Activated T-cell treated with anti-CD3 and anti-CD28 coated beads for 24 hours (primary cell): ENCODE measurements at regions not wholly inside any gene's neighbourhood (a gene's known extent, or its start where the extent isn't known, plus 50 kb on each side); places are given as distances from the start of the nearest gene placed in this dataset.
"Not testable (repeated sequence)": the region's sequence is repeated elsewhere in the genome, so short reads cannot be mapped to it uniquely, and the experiment has no call there.

Experiments used
- DNase-seq: peaks from one replicate; pipeline ENCODE4 v3.0.0-alpha.2; 2020; ENCODE audit warnings: low read depth

GRCh38 chr15:66635817-66636216, 66.2 kb upstream of the SMAD6 start:
- no peak for DNase-seq

DNA sequence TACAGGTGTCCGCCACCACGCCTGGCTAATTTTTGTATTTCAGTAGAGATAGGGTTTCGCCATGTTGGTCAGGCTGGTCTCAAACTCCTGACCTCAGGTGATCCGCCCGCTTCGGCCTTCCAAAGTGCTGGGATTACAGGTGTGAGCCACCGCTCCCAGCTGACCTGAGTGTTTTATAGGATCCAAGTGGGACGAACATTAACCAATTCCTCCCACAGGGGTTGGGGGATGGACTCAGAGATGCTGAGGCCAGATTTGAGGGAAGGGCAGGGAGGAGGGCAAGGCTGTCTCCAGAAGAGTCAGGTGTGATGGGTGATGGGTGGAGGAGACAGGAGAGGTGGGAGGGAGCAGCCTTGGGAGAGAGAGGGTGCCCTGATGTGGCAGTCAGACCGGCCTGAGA, 65.0 kb upstream of the SMAD6 start:
- DNase-seq, result not testable (repeated sequence)

- DNase-seq, result no peak
These were observed 63.7 kb upstream of the SMAD6 start for GRCh38 chr15:66638377-66638776.

GRCh38 chr15:66641485-66642315, 60.3 kb upstream of the SMAD6 start:
- no peak for DNase-seq

DNA sequence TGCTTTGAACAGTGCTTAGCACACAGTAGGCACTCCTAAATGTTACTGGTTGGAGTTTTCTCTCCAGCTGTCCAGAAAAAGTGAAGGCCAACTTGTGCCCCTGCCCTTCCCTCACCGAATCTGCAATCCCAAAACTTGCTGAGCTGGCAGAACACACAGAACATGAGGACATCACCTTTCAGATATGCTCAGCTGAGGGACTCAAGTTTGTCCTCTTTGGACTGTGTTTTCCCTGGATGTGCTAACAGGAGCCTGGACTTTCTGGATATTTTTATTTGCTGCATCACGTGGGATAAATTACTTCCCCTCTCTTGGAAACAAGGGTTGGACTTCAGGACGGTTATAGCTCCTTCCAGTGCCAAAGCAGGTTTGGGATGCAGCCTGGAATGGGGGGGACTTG, 59.5 kb upstream of the SMAD6 start:
- DNase-seq, result no peak

DNA sequence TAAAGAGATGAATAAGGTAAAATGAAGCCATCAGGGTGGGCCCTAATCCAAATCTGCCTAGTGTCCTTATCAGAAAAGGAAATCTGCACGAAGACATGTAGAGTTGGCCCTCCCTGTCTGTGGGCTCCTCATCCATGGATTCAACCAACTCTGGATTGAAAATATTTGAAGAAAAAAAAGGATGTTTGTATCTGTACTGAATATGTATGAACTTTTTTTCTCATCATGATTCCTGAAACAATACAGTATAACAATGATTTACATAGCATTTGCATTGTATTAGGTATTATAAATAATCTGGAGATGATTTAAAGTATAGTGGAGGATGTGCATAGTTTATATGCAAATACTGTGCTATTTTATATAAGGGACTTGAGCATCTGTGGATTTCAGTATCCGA, 59.0 kb upstream of the SMAD6 start:
- no peak for DNase-seq

- DNase-seq, result no peak
These were observed 57.8 kb upstream of the SMAD6 start for GRCh38 chr15:66644000-66644787.

- DNase-seq, result no peak
These were observed 57.2 kb upstream of the SMAD6 start for GRCh38 chr15:66644869-66645268.

DNA sequence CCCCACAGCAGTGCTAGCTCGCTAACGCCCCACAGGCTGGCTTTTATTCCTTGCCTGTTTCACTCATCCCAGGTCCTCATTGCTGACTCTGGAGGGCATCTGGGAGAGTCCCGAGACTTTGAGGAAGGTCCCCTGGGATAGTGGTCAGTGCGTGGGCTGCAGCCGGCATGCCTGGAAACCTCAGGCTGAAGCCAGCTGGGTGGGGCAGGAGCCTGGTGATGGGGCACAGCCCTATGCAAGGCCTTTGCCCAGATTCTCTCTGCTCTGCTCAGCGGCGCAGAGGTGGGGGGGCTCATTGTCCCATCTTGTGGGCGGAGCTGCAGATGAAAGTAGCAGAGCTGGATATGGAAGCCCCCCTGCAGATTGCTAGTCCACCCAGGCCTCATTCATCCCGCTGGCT, 55.7 kb upstream of the SMAD6 start:
- DNase-seq, result no peak

- no peak for DNase-seq
These were observed 55.2 kb upstream of the SMAD6 start for GRCh38 chr15:66646799-66647198.

DNA sequence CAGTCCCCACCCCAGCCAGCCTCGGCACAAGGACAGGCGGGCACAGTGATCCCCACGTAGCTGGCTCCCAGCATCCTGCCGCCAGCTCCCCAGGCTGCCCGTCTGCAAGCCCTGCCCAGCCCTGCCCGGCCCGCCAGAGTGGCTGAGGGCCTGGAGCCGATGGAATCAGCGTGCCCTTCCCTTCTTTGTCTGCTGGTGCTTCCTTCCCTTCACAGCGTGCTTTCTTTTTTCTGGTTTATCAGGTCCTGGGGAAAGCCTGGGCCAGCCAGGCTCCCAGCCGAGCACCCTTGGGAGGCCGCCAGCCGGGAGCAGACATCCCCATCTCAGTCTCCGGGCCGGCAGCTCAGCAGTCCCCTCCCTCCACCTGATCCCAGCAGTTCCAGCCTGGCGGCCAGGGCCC, 54.7 kb upstream of the SMAD6 start:
- no peak for DNase-seq

GRCh38 chr15:66648588-66648987, 53.4 kb upstream of the SMAD6 start:
- DNase-seq, result no peak

DNA sequence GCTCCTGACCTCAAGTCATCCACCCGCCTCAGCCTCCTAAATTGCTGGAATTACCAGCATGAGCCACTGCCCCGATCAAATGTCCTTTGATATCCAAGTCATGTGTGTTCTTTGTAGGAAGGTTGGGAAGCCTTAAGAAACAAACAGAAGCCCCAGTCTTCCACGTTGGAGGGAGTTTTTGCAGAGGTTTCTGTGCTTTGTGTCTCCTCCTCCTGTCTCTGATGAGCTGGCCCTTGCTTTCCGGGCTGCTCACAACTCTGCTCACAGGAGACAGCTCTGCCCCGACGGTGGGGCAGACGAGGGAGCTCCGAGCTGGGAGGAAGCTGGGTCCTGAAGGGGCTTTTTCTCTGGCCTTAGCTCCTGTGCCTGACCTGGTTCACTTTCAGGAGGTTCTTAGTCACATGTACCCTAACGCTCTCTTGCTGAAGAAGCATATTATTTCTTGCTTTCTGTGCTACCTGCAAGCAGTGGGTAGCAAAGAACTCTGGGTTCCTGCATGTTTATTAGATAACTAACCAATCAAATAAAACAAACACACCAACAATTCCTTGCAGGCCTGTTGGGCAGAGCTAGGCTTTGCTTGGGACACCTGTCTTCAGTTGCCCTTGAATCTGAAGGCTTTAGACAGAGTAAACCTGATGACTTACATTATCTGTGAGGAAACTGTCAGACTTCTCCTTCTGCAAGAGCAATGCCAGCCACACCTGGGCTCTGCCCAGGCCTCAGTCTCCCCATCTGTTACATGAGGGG, 52.6 kb upstream of the SMAD6 start:
- DNase-seq, result no peak

GRCh38 chr15:66650433-66650832, 51.6 kb upstream of the SMAD6 start:
- DNase-seq, result no peak

DNA sequence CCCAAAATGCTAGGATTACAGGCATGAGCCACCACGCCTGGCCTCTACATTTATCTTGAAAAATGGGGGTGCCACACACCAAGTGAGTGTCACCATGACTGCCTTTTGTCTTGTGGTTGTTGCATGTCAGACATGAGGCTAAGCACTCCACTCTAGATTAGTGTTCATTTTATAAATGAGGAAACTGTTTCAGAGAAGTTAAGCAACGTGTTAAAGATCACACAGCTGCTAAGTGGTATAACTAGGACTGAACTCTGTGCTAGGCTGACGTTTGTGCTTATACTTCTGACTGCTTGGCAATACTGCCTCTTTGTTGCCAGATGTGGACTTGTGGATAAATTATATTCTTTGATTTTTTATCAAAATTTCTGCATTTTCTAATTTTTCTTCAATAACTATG, 50.8 kb upstream of the SMAD6 start:
- DNase-seq, result no peak

- DNase-seq, result no peak
These were observed 50.0 kb upstream of the SMAD6 start for GRCh38 chr15:66651913-66652642.
